WTC11 (cell line): ENCODE measurements at regions not wholly inside any gene's neighbourhood (a gene's known extent, or its start where the extent isn't known, plus 50 kb on each side); places are given as distances from the start of the nearest gene placed in this dataset.
"Not testable (repeated sequence)": the region's sequence is repeated elsewhere in the genome, so short reads cannot be mapped to it uniquely, and the experiment has no call there.

Source experiments
- CTCF ChIP-seq: fragments of 200-600 bp; IDR thresholded peaks from 2 replicates; pipeline ENCODE4 v1.8.0; 2022; ENCODE audit warnings: antibody characterized with exemption
- FOXP1 ChIP-seq: sonication (generic); formaldehyde crosslinking; IDR thresholded peaks from 2 replicates; pipeline ENCODE4 v1.8.0; 2022; ENCODE audit warnings: missing genetic modification reagents, mild to moderate bottlenecking, moderate library complexity, borderline replicate concordance
- HMGXB4 ChIP-seq: sonication (generic); formaldehyde crosslinking; IDR thresholded peaks from 2 replicates; pipeline ENCODE4 v1.8.1; 2023; ENCODE audit warnings: mild to moderate bottlenecking, moderate library complexity, missing genetic modification reagents
- ZNF512 ChIP-seq: sonication (generic); formaldehyde crosslinking; IDR thresholded peaks from 2 replicates; pipeline ENCODE4 v1.8.1; 2022; ENCODE audit warnings: missing genetic modification reagents, borderline replicate concordance

GRCh38 chr9:92198237-92198636 lies 83.0 kb upstream of the SPTLC1 start:
- not testable (repeated sequence) for TF ChIP-seq CTCF; ZNF512 (CRISPR knock-in tag); HMGXB4 (CRISPR knock-in tag); FOXP1 (CRISPR knock-in tag)
